ENCODE measurements at regions not wholly inside any gene's neighbourhood (a gene's known extent, or its start where the extent isn't known, plus 50 kb on each side); places are given as distances from the start of the nearest gene placed in this dataset.

DNA sequence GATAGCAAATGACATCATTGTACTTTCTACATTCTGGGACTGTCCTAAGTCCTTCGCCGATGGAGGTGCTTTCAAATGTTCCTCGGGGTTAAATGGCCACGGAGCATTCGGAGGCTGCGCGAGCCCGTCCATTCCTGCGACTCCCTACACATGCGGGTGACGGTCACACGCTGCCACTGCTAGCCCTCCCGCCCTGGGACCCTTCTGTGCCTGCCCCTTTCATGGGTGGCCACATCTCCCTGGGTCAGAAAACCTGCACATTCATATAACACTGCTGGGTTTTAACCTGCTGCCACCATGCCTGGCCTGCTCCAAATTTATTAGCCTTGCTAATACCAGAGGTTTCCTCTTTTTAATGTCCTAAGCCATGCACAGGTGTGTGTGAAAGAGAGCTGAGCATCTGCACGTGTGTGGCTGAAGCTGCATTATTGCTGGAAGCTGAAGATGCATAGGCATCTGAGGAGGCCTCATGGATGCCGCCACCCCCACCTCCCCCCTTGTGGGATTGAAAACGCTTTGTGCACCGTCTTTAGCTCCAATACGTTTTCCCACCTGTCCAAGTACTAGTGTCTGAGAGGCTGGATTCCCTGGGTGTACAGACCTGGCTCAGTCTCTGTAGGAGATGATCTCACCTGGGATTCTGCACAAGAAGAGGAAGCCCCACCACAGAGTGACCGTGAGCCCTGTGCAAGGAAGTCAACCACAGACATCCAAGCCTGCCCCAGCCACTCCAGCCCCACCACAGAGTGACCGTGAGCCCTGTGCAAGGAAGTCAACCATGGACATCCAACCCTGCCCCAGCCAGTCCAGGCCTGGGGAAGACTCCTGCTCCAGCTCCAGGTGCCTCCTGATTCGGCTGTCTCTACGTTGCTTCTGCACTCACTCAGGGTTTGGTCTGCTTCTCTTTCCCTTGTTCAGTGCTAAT lies 626.4 kb downstream of the BRD1 start:
- no peak for DNase-seq (ENCODE audit: low read depth)

DNA sequence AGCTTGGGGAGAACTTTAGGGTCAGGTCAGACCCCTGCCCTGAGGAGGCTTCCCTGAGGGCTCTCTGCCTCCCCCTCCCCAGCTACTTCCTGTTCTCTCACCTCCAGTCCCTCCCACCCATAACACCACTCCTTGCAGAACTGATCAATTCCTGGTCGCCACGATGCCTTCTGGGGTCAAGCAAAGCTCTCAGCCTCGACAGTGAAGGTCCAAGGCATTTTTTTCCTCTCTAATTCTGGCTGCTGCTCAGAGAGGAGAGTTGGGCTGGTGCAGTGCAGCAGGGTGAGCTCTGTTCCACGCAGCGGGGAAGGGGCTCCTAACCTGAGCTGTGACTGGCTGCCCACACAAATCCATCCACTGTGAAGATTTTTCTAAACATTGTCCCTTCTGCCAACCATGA lies 628.4 kb downstream of the BRD1 start:
- DNase-seq (ENCODE audit: low read depth) = no peak

DNA sequence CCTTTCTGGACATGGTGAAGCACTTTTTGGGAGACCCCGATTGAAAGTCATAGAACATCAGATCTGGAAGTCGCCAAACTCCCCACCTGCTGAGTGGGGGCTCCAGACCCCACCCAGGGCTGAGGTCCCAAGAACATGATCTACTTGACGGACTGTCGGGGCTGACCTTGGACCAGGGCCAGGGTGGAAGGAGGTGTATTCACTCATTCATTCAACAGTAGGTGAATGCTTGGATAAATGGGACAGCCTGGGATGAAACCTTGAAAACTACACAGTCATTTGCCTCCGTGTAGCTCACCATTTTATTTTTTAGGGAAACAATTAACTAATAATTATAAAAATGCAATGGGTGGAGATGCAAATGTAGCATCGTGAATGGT lies 629.0 kb downstream of the BRD1 start:
- no peak for DNase-seq (ENCODE audit: low read depth)

DNA sequence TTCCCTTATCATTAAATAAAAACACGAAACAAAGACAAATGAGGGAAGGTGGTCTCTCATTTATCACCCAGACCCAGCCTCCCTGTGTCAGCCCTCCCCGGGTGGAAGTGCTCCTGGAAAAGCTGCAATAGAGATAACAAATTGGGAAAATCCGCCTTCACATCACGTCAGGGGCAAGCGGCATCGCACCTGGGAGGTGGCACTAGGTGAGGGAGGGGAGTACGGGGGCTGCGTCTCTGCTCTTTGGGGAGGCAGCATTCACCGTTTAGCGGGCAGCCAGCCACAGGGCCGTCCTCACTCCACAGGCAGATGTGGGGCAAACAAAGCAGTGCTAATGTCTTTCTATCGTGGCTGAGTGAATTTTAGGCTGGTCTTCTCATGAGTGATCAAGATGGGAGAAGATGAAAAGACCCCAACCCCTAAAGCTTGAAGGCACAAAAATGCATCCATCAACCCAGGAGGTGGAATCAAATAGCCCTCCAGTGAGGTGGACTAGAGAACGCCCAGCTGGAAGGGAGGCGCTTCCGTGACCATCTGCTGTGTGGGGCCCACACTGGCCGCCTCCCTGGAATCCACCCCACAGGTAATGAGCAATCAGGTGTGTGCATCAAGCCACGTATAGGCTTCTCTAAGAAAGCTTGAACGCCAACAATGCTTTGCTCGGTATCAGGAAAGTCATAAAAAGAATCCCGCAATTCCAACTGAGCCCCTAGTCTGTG lies 629.5 kb downstream of the BRD1 start:
- no peak for DNase-seq (ENCODE audit: low read depth)

DNA sequence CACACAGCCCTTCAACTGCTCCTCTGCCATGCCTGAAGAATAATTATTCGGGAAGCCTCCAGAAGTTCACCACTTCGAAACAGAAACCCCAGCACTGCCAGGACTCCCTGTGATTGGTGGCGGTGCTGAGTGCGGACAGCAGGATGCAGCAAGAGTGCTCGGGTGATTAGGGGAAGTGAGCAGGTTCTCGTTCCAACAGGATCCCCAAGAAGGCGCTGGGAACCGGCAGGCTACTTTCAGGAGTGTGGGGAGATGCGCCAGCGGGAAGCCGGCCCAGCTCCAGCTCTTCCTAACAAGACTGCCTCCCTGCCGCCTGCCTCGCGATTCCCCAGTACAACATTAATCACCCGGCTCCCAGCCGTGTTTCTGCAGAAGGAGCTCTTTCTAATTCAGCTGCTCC lies 630.2 kb downstream of the BRD1 start:
- no peak for DNase-seq (ENCODE audit: low read depth)

DNA sequence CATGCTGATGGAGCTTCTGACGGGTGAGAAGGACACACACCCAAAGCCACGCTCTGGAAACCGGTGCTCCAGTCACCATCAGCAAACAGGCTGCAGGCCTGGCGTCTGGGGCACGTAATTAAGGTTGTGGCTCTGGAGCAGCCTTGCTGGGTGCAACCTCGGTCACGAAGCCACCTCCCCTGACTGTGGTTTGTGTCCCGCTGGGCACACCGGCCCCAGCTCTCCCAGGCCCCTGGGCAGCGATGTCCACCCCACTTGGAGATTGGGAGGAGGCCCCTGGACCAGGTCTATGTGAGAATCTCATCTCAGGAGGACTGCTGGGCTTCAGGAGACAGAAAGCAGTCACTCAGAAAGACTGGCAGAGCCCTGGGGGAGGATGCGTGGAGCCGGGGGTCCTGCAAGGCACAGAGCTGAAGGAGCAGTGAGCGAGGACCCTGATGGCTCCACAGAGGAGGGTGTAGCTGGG lies 631.6 kb downstream of the BRD1 start:
- no peak for DNase-seq (ENCODE audit: low read depth)

DNA sequence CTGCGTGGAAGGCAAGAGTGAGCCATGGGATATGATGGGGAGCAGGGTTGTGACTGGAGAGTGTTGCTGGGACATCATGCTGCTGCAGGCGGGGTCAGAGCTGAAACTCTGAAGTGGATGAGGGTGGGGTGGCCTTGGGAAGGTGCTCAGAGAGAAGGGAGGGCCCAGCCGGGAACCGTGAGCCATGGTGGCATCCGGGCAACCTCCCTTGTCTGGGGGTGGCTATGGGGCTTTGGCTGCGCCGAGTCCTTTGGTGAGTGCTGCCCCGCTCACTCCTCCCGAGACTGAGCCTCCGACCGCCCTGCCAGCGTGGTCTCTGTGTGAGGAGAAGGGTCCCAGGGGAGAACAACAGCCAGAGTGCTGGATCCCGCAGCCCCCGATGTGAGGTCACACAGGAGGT lies 632.0 kb downstream of the BRD1 start:
- no peak for DNase-seq (ENCODE audit: low read depth)

DNA sequence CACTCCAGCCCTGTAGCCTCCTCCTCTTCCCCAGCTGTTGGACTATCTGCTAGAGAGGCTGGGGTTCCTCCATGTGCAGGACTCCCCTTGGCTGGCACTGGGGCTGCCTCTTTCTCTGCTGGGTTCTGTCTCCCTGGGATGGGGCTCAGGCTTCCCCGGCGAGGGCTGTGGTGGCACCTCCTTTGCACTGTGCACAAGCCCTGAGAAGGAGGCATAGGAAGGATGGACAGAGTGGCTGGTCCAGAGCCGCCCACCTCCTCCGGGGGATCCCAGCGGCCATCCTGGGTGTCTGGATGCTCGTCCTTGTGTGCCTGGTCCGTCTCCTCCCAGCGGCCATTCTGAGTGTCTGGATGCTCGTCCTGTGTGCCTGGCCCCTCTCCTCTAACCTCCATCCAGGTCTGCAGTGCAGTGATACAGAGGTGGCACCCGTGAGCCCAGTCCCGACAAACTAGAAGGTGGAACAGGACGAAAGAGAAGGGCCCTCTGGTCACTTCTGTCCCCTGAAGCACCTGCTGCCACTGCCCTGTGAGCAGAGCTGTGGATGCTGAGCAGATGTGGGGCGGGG lies 633.7 kb downstream of the BRD1 start:
- no peak for DNase-seq (ENCODE audit: low read depth)

DNA sequence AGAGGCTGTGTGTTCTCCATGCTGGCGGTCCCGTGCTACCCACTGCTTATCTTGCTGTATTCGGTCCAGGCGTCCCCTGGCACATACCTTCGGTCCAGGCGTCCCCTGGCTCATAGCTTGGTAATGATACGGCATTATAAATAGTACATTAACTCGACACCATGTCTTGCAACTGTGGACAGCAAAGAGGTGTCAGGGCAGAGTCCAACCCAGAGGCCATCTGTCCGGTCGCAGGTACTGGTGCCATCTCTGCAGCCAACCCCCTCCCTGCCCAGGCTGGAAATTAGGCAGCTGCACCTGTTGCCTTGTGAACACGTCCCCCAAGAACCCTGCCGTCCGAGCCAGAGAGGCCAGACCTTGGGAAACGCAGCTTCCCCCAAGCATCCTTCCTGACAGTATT lies 634.3 kb downstream of the BRD1 start:
- no peak for DNase-seq (ENCODE audit: low read depth)

DNA sequence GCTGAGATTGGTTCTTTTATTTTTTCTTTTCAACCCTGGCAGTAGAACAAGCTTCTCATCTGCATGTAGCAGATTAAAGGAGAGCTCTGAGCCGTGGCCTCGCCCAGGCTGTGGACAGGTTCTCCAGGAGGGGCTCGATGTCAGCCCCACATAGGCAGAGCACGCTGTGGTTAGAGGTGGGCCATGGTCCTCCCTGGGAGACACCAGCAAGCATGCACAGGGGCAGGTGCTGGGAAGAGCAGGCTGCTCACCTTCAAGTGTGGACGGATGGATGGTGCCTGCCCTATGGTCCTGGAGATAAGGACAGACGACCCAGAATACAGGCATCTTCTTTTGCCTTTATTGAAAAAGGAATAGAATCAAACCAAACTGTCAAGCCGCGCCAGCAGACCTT lies 634.8 kb downstream of the BRD1 start:
- DNase-seq (ENCODE audit: low read depth) = no peak

DNA sequence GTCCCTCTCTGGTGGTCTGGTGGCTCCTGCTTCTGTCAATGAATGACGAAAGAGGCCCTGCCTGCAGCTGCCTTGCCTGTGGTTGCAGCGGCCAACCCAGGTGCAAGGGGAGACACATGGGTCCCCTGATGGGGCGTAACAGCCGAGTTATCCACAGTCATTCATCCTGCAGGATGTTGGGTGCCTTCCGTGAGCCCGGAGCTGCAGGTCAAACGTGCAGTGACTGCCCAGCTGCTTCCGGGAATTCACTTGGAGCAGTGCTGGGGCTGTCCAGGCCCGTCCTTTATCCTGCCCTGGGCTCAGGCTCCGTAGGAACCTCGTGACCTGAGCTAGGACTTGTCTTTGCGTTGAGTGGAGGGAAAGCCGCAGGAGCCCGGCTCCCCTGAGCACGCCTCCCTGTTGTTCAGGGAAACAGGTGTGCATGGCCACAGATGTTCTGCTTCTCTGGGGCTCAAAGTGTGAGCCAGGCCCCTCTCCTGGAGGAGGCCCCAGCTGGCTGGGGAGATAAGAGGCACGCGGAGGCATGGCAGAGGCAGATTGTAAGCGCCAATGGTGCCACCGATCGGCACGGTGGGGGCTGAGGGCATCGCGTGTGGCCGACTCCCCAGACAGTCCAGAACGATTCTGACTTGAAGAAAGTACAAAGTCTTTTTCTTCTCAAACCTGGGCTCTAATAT lies 635.4 kb downstream of the BRD1 start:
- DNase-seq (ENCODE audit: low read depth) = no peak

DNA sequence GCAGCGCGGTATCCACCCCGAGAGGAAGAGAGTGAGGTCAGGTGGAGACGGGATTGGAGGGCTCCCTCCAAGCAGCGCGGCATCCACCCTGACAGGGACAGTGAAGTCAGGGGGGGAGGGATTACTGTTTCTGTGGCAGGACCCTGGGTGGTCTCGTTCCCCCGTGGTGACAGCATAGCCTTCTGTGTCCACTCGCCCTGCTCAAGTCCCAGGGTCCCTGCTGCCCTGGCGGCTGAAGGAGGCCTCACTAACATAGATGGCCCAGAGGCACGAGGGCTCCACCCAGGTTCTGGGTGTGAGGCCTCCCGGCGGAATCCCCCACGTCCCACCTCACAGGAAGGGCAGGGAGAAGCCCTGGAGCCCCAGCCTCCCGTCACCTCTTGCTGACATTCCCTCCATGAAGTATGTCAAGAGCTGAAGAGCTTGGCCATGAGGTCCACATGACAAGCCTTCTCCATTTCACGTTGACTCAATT lies 636.1 kb downstream of the BRD1 start:
- no peak for DNase-seq (ENCODE audit: low read depth)

DNA sequence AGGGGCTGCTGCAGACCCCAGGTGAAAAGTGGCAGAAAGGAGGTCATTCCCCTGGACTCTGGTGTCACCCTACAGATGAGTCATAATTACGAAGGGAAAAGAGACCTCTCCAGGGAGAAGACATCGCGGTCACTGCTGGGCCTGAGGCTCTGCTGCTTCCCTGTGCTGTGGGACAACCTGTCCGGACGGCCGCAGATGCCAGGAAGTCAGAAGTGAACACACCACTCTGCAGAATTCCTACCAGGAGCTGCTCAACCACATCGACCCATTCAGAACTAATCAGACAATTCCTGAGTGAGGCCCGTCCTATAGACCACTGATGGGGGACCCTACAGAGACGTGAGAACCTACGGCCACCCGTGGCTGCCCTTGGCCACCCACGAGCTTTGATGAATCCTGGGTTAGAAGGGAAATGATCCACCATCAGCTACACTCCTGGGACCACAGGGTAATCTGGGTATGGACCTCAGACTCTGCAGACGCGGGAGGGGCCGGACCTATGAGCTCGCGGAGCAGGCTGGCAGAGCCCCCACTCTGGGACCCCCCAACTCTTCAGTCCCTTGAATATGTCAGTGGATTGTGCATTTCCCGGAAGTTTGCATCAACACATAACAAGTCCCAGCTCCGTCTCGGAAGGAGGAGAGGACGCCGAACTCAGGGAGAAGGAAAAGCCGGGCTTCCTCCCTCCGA lies 636.7 kb downstream of the BRD1 start:
- DNase-seq (ENCODE audit: low read depth) = no peak

DNA sequence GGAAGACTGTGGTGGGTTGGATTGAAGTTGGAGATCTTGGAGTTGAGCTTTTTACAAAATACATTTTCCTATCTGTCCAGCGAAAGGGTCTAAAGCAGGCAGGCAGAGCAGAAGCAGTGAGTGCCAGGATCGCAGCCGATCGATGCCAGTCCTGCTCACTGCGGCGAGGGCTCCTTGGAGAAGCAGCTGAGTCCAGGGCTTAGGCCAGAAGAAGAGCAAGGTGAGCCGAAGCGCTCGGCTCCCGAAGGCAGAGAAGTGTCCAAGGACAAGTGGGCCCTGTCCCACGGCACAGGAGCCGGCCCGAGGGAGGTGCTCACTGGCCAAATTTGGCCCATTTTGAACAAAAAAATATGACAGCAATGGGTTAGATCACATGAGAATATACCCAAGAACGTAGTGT lies 637.8 kb downstream of the BRD1 start:
- DNase-seq (ENCODE audit: low read depth) = no peak

DNA sequence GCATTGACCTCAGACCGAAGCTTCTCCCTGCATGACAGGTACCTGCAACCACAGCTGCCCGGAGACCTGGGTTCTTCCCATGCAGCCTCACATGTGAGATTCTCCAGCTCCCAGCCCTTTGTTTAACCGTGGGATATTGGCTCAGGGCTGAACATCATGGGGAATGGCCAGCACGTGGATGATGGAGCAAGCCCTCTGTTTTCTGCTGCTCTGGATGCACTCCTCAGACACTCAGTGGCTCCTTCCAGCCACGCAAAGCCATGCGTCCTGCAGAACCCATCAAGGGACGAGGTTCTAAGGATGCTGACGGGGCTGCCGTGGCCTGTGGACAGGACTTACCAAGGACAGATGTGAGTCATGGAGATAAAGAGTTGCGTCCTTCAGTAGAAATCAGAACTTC lies 639.1 kb downstream of the BRD1 start:
- no peak for DNase-seq (ENCODE audit: low read depth)

DNA sequence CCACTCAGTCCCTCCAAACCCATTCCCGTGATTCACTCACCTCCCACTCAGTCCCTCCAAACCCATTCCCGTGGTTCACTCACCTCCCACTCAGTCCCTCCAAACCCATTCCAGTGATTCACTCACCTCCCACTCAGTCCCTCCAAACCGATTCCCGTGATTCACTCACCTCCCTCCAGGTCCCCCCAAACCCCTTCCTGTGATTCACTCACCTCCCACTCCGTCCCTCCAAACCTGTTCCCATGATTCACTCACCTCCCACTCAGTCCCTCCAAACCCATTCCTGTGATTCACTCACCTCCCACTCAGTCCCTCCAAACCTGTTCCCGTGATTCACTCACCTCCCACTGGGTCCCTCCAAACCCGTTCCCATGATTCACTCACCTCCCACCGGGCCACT lies 639.6 kb downstream of the BRD1 start:
- no peak for DNase-seq (ENCODE audit: low read depth)

DNA sequence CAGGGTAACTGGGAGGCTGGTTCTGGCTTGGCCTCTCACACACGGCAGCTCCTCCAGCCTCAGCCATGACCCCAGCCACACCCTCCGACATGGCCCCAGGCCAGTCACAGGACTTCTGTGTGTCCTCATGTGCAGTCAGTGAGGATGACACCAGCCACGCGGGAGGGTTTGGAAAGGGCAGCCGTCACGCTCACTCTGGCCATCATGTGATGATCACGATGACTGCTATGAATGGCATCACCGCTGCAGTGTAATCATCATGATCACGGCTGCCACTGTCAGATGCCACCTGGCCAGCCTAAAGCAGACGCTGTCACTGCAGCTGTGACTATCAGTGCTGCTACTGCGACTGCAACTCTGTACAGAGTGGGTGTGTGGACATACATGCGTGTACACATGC lies 640.9 kb downstream of the BRD1 start:
- DNase-seq (ENCODE audit: low read depth) = no peak

DNA sequence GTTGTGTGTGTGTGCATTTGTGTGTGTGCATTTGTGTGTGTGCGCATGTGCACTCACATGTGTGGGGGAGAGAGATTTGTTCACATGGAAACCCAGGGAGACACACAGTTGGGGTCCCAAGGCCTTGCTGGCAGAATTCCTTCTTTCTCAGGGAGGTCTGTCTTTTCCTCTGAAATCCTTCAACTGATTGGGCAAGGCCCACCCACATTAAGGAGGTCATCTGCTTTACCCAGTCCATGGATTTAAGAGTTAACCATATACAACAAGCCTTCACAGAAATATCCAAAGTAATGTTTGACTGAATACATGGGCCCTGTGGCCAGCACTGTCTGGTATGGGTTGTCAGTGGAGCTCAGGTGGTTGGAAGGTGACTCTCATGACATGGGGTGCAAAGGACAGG lies 641.4 kb downstream of the BRD1 start:
- no peak for DNase-seq (ENCODE audit: low read depth)

DNA sequence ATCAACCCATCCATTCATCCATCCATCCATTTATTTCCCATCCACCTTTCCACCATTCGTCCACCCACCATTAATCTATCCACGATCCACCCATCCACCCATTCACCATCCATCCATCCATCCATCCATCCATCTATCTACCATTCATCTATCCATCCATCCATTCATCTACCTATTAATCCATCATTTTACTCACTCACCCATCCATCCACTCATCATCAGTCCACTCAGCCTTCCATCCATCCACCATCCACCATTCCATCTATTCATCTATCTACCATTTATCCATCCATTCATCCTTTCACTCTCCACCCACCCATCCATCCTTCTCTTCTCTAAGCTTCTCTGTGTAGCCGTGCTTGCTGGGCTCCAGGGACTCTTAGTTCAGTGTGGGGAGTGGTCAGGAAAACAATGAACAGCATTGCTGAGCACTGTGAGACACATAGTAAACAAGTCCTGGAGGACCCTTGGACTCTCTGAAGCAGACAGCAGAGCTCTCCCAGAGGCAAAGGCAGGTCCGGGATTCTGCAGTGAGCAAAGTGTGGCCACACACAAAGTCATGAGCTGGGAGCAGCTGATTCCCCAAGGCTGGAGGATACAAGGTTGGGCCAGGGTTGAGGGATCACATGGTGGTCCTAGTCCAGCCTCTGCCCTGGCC lies 642.2 kb downstream of the BRD1 start:
- DNase-seq (ENCODE audit: low read depth) = no peak

DNA sequence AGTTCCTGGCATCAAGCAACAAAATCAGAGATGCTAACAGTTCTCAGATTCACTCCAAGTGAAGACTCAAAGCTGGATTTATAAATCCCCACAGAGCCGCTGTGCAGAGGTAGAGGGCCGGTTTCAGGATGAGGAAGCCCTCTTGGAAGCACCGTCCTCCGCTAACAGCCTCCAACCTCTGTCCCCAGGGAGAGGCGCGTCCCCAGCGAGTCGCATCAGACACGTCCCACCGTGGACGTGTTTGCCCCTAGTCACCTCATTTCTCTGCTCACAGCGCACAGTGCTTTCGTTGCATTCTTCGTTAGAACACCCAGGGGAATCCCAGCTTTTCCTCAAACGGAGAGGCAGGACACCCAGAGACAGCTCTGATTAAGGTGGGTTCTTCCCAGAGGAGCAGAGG lies 642.9 kb downstream of the BRD1 start:
- DNase-seq (ENCODE audit: low read depth) = no peak

DNA sequence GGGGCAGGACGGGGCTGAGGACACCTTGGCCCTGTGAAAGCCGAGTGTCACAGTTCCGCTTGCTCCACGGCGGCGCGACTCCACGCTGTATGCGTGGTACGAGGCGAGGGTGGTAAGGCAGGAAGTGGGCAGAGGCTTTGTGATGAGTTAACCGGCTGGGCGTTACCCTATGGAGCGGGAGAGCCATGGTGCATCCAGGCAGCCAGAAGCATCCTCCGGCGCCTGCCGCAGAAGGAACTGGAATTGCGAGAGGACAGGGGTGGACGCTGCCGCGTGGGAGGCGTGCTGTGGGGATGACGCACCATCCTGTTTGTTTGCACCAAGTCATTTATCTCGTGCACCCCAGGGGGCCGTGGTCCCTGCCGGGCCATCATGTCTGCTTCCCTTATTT lies 643.9 kb downstream of the BRD1 start:
- DNase-seq (ENCODE audit: low read depth) = no peak
